Prostate gland (tissue), 2 donors: ENCODE measurements at regions not wholly inside any gene's neighbourhood (a gene's known extent, or its start where the extent isn't known, plus 50 kb on each side); places are given as distances from the start of the nearest gene placed in this dataset.

Experiments used
- DNase-seq: peaks from one replicate; pipeline ENCODE4 v3.0.0-alpha.2; 2019; ENCODE audit warnings: low spot score
- H3K27ac ChIP-seq, 2 donors: fragments of 200-600 bp; sonication (generic); 2 replicates each; pipeline ENCODE4 v1.5.1; 2017 to 2019
- H3K27me3 ChIP-seq: fragments of 200-600 bp; sonication (generic); replicated peaks from 2 replicates; pipeline ENCODE4 v1.5.1; 2019; ENCODE audit not compliant: insufficient read depth
- H3K36me3 ChIP-seq, 2 donors: fragments of 200-600 bp; sonication (generic); 1 replicate in 1 of 2; 2 replicates in 1 of 2; pipeline versions ENCODE4 v1.5.1 to v1.8.1; 2017 to 2019
- H3K4me1 ChIP-seq: fragments of 200-600 bp; sonication (generic); replicated peaks from 2 replicates; pipeline ENCODE4 v1.5.1; 2019
- H3K4me3 ChIP-seq, 2 donors: fragments of 200-600 bp; sonication (generic); 2 replicates each; pipeline ENCODE4 v1.5.1; 2017 to 2019
- H3K9me3 ChIP-seq: fragments of 200-600 bp; sonication (generic); 2 replicates; pipeline ENCODE4 v1.5.1; 2017
- CTCF ChIP-seq, 4 experiments: fragments of 200-600 bp in 2 of 4; fragments of 450-650 bp in 2 of 4; sonication (generic) in 2 of 4; IDR thresholded peaks; 1 replicate in 3 of 4; 2 replicates in 1 of 4; pipeline ENCODE4 v1.5.1; 2016 to 2019; ENCODE audit warnings: antibody characterized with exemption in 4 of 4, mild to moderate bottlenecking in 2 of 4, moderate library complexity in 2 of 4
- POLR2A ChIP-seq: fragments of 450-650 bp; IDR thresholded peaks from one replicate; pipeline ENCODE4 v1.6.1; 2016; ENCODE audit warnings: antibody characterized with exemption, mild to moderate bottlenecking
- POLR2AphosphoS5 ChIP-seq: sonication (generic); formaldehyde crosslinking; IDR thresholded peaks from one replicate; pipeline ENCODE4 v1.6.1; 2017; ENCODE audit warnings: antibody characterized with exemption
- WGBS: methylation state at CpG from one replicate; pipeline ENCODE4 v1.1.5; 2018; 5-methylcytosine and 5-hydroxymethylcytosine counted together
- intact Hi-C: fragments of 100-400 bp; cut with DNase I; formaldehyde crosslinking; loops from one replicate; pipeline ENCODE4 v1.14.2; 2022

- no peak for DNase-seq
- H3K9me3 ChIP-seq, result no peaks in the 10 kb centered on the region
- H3K27me3 ChIP-seq, result peaks cover 2% of the 10 kb centered on the region
- TF ChIP-seq POLR2AphosphoS5, result no peak
- TF ChIP-seq CTCF (IDR thresholded peaks at IDR 0.05), result no peak
- TF ChIP-seq POLR2A, result no peak
- H3K27ac ChIP-seq, result no peak overlapping the region
- no peaks in the 10 kb centered on the region for H3K4me1 ChIP-seq
- intact Hi-C loops, result no loop called here
- H3K36me3 ChIP-seq, result no peaks in the 10 kb centered on the region
- WGBS, result 72% methylated on average over 11 of the region's 11 CpGs
- no peak overlapping the region for H3K4me3 ChIP-seq
Observed at GRCh38 chr21:41074396-41075184, 93.4 kb upstream of the BACE2 start.

- H3K27ac ChIP-seq, result no peak overlapping the region
- H3K4me1 ChIP-seq, result no peaks in the 10 kb centered on the region
- no peaks in the 10 kb centered on the region for H3K36me3 ChIP-seq
- DNase-seq, result no peak
- TF ChIP-seq POLR2AphosphoS5, result no peak
- H3K27me3 ChIP-seq, result peaks cover 2% of the 10 kb centered on the region
- intact Hi-C loops, result no loop called here
- WGBS, result 94% methylated on average over 18 of the region's 18 CpGs
- no peak overlapping the region for H3K4me3 ChIP-seq
- H3K9me3 ChIP-seq, result no peaks in the 10 kb centered on the region
Observed at GRCh38 chr21:41075656-41076055, 92.3 kb upstream of the BACE2 start.

- no peaks in the 10 kb centered on the region for H3K36me3 ChIP-seq
- 97% methylated on average over 15 of the region's 16 CpGs for WGBS
- intact Hi-C loops, result no loop called here
Observed at GRCh38 chr21:41076064-41076463, 91.9 kb upstream of the BACE2 start.

GRCh38 chr21:41079159-41079558 lies 88.8 kb upstream of the BACE2 start:
- Histone ChIP-seq H3K27ac (no peak overlapping the region), H3K36me3 (no peaks in the 10 kb centered on the region), H3K4me3 (no peak overlapping the region), H3K4me1 (no peaks in the 10 kb centered on the region), H3K9me3 (no peaks in the 10 kb centered on the region), H3K27me3 (peaks cover 2% of the 10 kb centered on the region)
- intact Hi-C loops, result no loop called here
- DNase-seq, result no peak
- TF ChIP-seq POLR2AphosphoS5 (no peak), CTCF (IDR thresholded peaks at IDR 0.05) (no peak), POLR2A (no peak)
- 67% methylated on average over 1 of the region's 1 CpG for WGBS

More at GRCh38 chr21:41076064-41076463, 91.9 kb upstream of the BACE2 start:
- TF ChIP-seq CTCF (IDR thresholded peaks at IDR 0.05) (no peak), POLR2A (no peak), POLR2AphosphoS5 (no peak)
- peaks cover 2% of the 10 kb centered on the region for H3K27me3 ChIP-seq
- no peak for DNase-seq
- H3K9me3 ChIP-seq, result no peaks in the 10 kb centered on the region
- H3K4me3 ChIP-seq, result no peak overlapping the region
- H3K4me1 ChIP-seq, result no peaks in the 10 kb centered on the region
- no peak overlapping the region for H3K27ac ChIP-seq

- no peak for DNase-seq
- TF ChIP-seq CTCF (IDR thresholded peaks at IDR 0.05) (no peak), POLR2A (no peak), POLR2AphosphoS5 (no peak)
- intact Hi-C loops, result no loop called here
- Histone ChIP-seq H3K4me1 (no peaks in the 10 kb centered on the region), H3K27ac (no peak overlapping the region), H3K27me3 (peaks cover 2% of the 10 kb centered on the region), H3K9me3 (no peaks in the 10 kb centered on the region), H3K36me3 (no peaks in the 10 kb centered on the region), H3K4me3 (no peak overlapping the region)
- 81% methylated on average over 3 of the region's 3 CpGs for WGBS
Observed at GRCh38 chr21:41080485-41081121, 87.4 kb upstream of the BACE2 start.
